SU-DHL-6 (cell line): ENCODE measurements at regions not wholly inside any gene's neighbourhood (a gene's known extent, or its start where the extent isn't known, plus 50 kb on each side); places are given as distances from the start of the nearest gene placed in this dataset.

Source experiments
- CTCF ChIP-seq: fragments of 200-600 bp; sonication (generic); IDR thresholded peaks from one replicate; pipeline ENCODE4 v1.5.1; 2017; ENCODE audit warnings: antibody characterized with exemption, mild to moderate bottlenecking, low read length, moderate library complexity; ENCODE audit not compliant: insufficient read depth, poor library complexity, severe bottlenecking
- EZH2phosphoT487 ChIP-seq: fragments of 200-600 bp; sonication (generic), shearing (Covaris generic); conservative IDR thresholded peaks from 2 replicates; pipeline ENCODE4 v1.6.1; 2018; ENCODE audit warnings: mild to moderate bottlenecking, antibody characterized with exemption, low read length, moderate library complexity, mixed read lengths

- TF ChIP-seq CTCF, result no peak
- no peak for TF ChIP-seq EZH2phosphoT487
Observed at GRCh38 chr11:27806122-27806521, 105.9 kb upstream of the BDNF start.
